ENCODE measurements at regions not wholly inside any gene's neighbourhood (a gene's known extent, or its start where the extent isn't known, plus 50 kb on each side); places are given as distances from the start of the nearest gene placed in this dataset.
"Not testable (repeated sequence)": the region's sequence is repeated elsewhere in the genome, so short reads cannot be mapped to it uniquely, and the experiment has no call there.

DNA sequence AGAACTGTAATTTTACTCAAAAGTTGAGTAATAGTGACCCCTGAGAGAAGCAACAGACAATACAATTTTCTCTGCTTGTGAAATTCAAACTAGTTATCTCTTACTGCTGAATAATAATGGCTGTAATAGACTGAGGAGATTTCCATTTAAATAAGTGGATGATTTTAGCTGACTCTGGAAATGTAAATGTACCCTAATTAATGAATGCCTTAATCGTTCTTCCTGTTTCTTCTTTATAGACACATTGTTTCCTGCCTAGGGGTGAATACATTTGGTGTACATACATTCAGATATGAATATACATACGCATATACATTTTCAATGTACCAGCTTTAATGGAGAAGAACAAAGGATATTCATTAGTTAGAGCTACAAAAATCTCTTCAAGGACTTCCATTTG lies 611.9 kb downstream of the TFAP2B start:
- DNase-seq = no peak

DNA sequence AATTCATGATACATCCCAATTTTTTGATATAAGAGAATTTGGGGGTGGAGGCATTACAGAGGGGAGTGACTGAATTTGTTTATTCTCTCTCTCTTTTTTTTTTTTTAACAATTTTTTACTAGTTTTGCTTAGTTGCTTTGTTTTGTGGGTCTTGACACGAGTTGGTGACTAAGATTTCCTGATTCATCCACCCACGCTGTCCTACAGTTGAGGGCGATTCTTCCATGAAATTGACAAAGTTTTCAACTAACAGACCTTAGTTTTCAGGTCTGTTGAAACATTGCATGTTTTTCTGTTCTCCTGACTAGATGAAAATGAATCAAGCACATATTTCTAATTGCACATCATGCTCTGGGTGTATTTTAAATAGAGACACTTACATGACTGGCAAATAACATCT lies 613.8 kb downstream of the TFAP2B start:
- no peak for DNase-seq

DNA sequence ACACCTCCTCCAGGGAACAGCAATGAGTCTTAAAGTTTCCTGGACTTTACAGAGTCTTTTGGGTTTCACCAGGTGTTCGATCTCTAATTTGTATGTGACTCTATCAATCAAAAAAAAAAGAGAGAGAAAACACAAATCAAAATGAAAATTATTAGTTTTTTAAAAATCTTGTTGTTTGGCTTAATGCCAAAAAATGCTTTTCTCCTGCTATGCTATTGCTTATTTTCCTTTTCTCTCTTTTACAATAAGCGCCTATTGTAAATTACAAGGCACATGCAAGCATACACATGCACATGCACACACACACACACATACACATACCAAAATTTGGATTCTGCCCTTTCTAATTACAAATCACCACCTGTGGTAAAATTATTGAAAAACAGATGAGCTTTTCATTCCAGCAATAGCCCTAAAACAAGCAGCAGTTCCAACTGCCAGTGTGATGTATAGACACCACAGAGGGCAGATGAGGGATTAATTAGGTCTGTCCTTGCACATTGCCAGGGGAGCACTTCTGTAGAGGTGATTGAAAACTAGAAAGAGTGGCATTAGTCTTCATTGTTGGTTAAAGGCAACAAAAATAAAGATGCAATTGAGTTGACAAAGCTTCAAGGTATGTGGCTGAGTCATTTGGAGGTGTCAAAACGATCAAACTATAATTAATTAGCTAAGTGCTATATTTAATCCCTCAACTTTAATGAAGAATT lies 631.7 kb downstream of the TFAP2B start:
- no peak for DNase-seq

DNA sequence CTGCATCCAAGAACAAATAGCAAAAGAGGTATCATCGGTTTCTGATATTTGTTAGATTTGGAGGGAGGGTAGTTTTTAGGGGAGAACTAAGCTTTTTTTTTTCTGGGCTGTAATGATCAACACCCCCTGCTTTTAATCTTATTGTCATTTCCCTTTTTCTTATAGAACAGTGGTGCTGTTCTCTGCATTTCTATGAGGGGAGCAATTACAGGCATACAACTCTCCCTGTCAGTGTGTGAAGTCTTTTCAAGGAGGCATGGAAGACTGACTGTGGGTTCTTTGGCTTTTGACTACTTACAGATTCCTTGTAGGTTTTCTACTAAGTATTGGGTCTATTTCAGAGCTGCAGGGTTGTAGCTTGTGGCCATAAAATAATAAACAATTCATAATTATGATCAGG lies 632.3 kb downstream of the TFAP2B start:
- no peak for DNase-seq

DNA sequence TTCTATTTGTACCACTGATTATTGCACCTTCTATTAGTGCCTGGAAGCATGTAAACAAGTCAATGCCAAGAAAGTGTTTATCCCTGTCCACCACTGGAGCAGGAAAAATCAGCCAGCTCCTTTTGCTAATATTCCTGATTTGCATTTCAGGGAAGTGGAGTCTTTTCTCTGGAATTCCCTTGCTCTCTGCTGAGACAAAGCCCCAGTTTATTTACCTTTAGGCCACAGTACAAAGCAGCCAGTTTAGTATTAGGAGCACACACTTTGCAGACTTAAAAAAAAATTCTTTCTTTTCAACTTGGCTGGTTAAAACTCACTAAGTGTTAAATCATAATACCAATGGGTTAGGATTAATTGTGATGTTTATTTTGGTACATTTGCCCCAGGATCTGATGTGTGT lies 631.1 kb downstream of the PKHD1 start:
- no peak for DNase-seq

- DNase-seq = no peak
These were observed 627.5 kb downstream of the PKHD1 start for GRCh38 chr6:51459958-51460357.

GRCh38 chr6:51462896-51463295 lies 624.5 kb downstream of the PKHD1 start:
- DNase-seq = no peak

- DNase-seq = no peak
These were observed 624.1 kb downstream of the PKHD1 start for GRCh38 chr6:51463321-51463720.

GRCh38 chr6:51464956-51465355 lies 622.5 kb downstream of the PKHD1 start:
- no peak for DNase-seq

DNA sequence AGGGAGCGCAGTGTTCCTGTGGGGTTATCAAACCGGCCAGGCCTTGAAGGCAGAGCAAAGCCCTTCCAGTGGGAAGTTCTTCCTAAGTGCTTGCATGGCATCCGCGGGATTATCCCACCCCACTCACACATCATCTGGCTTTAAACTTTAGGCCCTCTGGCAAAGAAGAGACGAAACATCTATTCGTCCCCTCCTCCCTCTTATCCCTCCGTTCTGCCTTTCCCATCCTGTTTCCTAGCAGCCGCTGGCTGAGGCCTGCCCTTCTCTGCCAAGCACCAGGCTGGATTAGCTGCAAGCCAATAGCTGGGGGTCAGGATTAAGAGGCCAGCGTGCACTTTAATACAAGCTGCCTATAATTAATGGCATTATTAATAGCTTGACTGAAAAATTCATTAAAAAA lies 621.0 kb downstream of the PKHD1 start:
- no peak for DNase-seq

DNA sequence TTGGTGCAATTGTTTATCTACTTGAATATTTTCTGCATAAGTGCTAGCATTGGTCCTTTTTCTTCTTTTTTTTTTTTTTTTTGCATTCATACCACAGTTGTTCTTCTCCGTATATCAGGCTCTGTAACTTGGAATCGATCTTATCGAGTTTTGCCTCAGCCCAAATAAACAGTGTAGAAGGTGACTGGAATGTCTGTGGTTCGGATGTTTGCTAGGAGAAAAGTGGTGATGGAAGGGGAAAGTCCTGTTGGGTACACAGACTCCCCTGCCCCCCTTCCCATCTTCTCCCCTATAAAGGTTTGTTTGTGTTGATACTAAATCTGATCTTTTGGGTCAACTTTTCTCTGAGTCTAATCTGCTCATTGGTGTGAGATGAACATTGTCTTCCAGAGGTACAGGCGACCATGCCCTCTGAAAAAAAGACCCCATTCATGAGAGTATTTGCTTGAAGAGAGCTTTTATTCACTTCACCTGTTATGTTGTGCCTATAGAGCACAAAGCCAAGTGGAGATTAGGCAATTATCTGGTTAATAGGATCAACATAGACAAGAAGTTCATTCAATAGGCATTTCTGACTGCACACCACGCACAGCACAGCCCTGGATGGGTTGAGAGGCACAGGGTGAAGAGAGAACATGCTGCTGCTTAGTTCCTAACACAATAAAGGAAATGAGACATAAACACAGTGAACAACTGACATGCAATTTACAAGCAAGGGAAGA lies 620.0 kb downstream of the PKHD1 start:
- no peak for DNase-seq

GRCh38 chr6:51468704-51469103 lies 618.7 kb downstream of the PKHD1 start:
- no peak for DNase-seq

- no peak for DNase-seq
These were observed 614.5 kb downstream of the PKHD1 start for GRCh38 chr6:51472745-51473487.

- no peak for DNase-seq
These were observed 613.1 kb downstream of the PKHD1 start for GRCh38 chr6:51474022-51474975.

GRCh38 chr6:51477711-51478311 lies 609.6 kb downstream of the PKHD1 start:
- DNase-seq = no peak

DNA sequence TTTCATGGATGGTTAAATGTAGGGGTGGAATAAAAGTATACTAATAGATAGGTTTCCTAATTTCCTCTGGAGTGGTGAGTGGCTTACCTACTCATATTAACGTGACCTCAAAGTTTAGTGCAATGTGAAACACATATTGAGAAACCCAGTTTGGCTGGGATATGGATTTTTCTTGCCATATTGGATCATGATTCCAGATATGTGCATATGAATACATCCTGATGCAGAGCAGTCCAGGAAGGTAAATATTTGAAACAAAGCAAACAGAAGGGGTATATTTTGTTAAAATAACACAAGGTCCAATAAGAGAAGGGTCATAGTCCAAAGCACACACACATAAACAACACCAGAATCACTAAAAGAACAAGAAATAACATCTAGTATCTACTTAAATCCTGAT lies 608.1 kb downstream of the PKHD1 start:
- no peak for DNase-seq

DNA sequence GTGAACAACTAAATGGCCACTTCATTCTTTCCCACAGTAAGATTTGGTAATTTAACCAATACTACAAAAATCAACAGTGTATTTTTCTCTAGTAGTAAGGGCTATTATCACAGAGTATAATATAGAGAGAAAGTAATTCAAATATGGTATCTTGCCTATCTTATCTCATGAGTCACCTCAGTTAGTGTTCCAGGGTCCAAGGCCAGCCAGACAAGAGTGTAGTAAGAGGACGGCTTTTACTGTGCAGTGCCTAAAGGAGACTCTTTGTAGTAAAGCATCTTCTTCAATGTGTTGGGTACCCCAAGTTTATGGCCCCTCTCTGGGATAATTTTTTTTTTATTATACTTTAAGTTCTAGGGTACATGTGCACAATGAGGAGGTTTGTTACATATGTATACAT lies 607.4 kb downstream of the PKHD1 start:
- DNase-seq = no peak

DNA sequence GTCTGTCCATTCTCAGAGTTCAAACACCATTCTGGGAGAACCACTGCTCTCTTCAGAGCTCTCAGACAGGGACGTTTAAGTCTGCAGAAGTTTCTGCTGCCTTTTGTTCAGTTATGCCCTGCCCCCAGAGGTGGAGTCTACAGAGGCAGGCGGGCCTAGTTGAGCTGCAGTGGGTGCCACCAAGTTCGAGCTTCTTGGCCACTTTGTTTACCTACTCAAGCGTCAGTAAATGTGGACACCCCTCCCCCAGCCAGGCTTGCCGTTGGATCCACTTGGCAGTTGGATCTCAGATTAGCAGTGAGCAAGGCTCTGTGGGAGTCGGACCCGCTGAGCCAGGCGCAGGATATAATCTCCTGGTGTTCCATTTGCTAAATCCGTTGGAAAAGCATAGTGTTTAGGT lies 601.5 kb downstream of the PKHD1 start:
- not testable (repeated sequence) for DNase-seq

- DNase-seq = no peak
These were observed 599.5 kb downstream of the PKHD1 start for GRCh38 chr6:51487937-51488336.

DNA sequence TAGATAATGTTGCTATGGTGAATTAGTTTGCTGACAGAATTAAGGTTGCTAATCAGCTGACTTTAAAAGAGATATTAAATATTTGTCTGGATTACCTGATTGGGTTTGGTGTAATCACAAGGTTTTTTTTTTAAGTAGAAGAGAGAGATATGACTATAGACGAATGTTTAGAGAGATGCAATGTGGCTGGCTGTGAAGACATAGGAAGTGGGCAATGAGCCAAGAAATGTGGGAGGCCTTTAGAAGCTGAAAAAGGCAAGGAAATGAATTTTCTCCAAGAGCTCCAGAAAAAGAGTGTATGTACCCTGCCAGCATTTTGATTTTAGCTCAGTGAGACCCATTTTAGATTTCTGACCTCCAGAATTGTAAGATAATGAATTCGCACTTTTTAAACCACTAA lies 598.3 kb downstream of the PKHD1 start:
- DNase-seq = no peak

- DNase-seq = no peak
These were observed 597.3 kb downstream of the PKHD1 start for GRCh38 chr6:51490101-51490500.

- no peak for DNase-seq
These were observed 593.1 kb downstream of the PKHD1 start for GRCh38 chr6:51494342-51494741.

All from NCI-H2081 treated with DMSO at 0.1 percent for 48 hours (cell line).